Stimulated activated CD8-positive, alpha-beta memory T cell treated with anti-CD3 and anti-CD28 coated beads, Interleukin-15, amount 100 ng/mL, for 1 hour (primary cell): ENCODE measurements at regions not wholly inside any gene's neighbourhood (a gene's known extent, or its start where the extent isn't known, plus 50 kb on each side); places are given as distances from the start of the nearest gene placed in this dataset.

ENCODE experiments used
- DNase-seq: peaks from one replicate; pipeline ENCODE4 v3.0.0-alpha.2; 2020; ENCODE audit warnings: low read depth

GRCh38 chr20:60999250-60999649 is 252.8 kb upstream of the CDH4 start:
- no peak for DNase-seq

- DNase-seq, result no peak
Measured at GRCh38 chr20:61002090-61002489, 250.0 kb upstream of the CDH4 start.

- no peak for DNase-seq
Measured at GRCh38 chr20:61014491-61014890, 237.6 kb upstream of the CDH4 start.

- no peak for DNase-seq
Measured at GRCh38 chr20:61015602-61016001, 236.5 kb upstream of the CDH4 start.

GRCh38 chr20:61019322-61019721 is 232.7 kb upstream of the CDH4 start:
- DNase-seq, result no peak

GRCh38 chr20:61023612-61024011 is 228.4 kb upstream of the CDH4 start:
- DNase-seq, result no peak

GRCh38 chr20:61024390-61024789 is 227.7 kb upstream of the CDH4 start:
- DNase-seq, result no peak

GRCh38 chr20:61025536-61025935 is 226.5 kb upstream of the CDH4 start:
- no peak for DNase-seq

- no peak for DNase-seq
Measured at GRCh38 chr20:61026173-61026572, 225.9 kb upstream of the CDH4 start.

GRCh38 chr20:61026731-61027130 is 225.3 kb upstream of the CDH4 start:
- no peak for DNase-seq

GRCh38 chr20:61027218-61027617 is 224.8 kb upstream of the CDH4 start:
- DNase-seq, result no peak

GRCh38 chr20:61030130-61030529 is 221.9 kb upstream of the CDH4 start:
- DNase-seq, result no peak

GRCh38 chr20:61031101-61031830 is 220.8 kb upstream of the CDH4 start:
- DNase-seq, result no peak

- DNase-seq, result no peak
Measured at GRCh38 chr20:61037498-61037897, 214.6 kb upstream of the CDH4 start.

GRCh38 chr20:61041481-61041880 is 210.6 kb upstream of the CDH4 start:
- DNase-seq, result no peak

- no peak for DNase-seq
Measured at GRCh38 chr20:61042506-61043385, 209.3 kb upstream of the CDH4 start.

GRCh38 chr20:61043681-61044080 is 208.4 kb upstream of the CDH4 start:
- DNase-seq, result no peak

- DNase-seq, result no peak
Measured at GRCh38 chr20:61044499-61044898, 207.6 kb upstream of the CDH4 start.

- no peak for DNase-seq
Measured at GRCh38 chr20:61045091-61045490, 207.0 kb upstream of the CDH4 start.

- no peak for DNase-seq
Measured at GRCh38 chr20:61045876-61046585, 206.0 kb upstream of the CDH4 start.

GRCh38 chr20:61046721-61047351 is 205.2 kb upstream of the CDH4 start:
- DNase-seq, result no peak

- no peak for DNase-seq
Measured at GRCh38 chr20:61047515-61047914, 204.5 kb upstream of the CDH4 start.
